ENCODE measurements at regions not wholly inside any gene's neighbourhood (a gene's known extent, or its start where the extent isn't known, plus 50 kb on each side); places are given as distances from the start of the nearest gene placed in this dataset.

DNA sequence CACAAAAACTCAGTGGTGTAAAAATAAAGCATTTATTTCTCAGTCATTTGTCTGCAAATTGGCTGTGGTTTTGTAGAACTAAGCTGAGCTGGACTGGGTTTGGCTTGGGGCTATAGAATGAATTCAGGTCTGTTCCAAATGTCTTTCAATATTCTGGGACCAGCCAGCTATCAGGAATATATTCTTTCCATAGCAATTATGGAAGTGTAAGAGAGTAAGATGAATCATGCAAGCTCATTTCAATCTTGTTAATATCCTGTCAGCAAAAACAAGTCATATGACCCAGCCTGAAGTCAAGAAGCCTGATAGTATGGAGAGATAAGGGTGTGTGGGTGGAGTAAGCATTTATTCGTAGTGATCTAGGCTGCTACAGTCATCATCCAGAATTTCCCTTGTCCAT lies 481.0 kb upstream of the CDH2 start:
- TF ChIP-seq POLR2A (IDR thresholded peaks at IDR 0.05) = no peak
- TF ChIP-seq, protein P1, sequence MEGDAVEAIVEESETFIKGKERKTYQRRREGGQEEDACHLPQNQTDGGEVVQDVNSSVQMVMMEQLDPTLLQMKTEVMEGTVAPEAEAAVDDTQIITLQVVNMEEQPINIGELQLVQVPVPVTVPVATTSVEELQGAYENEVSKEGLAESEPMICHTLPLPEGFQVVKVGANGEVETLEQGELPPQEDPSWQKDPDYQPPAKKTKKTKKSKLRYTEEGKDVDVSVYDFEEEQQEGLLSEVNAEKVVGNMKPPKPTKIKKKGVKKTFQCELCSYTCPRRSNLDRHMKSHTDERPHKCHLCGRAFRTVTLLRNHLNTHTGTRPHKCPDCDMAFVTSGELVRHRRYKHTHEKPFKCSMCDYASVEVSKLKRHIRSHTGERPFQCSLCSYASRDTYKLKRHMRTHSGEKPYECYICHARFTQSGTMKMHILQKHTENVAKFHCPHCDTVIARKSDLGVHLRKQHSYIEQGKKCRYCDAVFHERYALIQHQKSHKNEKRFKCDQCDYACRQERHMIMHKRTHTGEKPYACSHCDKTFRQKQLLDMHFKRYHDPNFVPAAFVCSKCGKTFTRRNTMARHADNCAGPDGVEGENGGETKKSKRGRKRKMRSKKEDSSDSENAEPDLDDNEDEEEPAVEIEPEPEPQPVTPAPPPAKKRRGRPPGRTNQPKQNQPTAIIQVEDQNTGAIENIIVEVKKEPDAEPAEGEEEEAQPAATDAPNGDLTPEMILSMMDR (IDR thresholded peaks at IDR 0.05) = no peak
- no peaks in the 10 kb centered on the region for H3K27me3 ChIP-seq
- DNase-seq (no peak), ATAC-seq (no peak)
- H3K27ac ChIP-seq = no peak overlapping the region
- no peak overlapping the region for H3K4me3 ChIP-seq
- no peaks in the 10 kb centered on the region for H3K9me3 ChIP-seq
- no peaks in the 10 kb centered on the region for H3K4me1 ChIP-seq
- intact Hi-C loops (cut with DNase I) = no loop called here
- 17 to 27% methylated on average over 1 of the region's 1 CpG for WGBS, 2 donors
- H3K36me3 ChIP-seq (replicated peaks in 1 of 2; ENCODE audit: insufficient read depth in 1 of 2, low read depth in 2 of 2) = no peaks in the 10 kb centered on the region

DNA sequence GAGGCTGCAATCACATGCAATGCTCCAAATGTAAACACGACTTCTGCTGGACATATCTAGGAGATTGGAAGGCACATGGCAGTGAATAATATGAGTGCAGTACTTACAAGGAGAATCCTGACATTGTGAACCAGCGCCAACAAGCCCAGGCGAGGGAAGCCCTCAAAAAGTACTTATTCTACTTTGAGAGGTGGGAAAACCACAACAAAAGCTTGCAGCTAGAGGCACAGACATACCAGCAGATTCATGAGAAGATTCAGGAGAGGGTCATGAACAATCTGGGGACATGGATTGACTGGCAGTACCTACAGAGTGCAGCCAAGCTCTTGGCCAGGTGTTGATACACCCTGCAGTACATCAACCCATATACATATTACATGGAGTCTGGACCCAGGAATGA lies 475.7 kb upstream of the CDH2 start:
- Histone ChIP-seq H3K9me3 (no peaks in the 10 kb centered on the region), H3K4me3 (no peak overlapping the region), H3K27ac (no peak overlapping the region), H3K36me3 (replicated peaks in 1 of 2; ENCODE audit: insufficient read depth in 1 of 2, low read depth in 2 of 2) (no peaks in the 10 kb centered on the region), H3K27me3 (no peaks in the 10 kb centered on the region), H3K4me1 (no peaks in the 10 kb centered on the region)
- TF ChIP-seq, protein P1 (IDR thresholded peaks at IDR 0.05) = no peak
- no peak for TF ChIP-seq POLR2A (IDR thresholded peaks at IDR 0.05)
- DNase-seq = no peak
- WGBS, 2 donors = 62 to 79% methylated on average over 3 of the region's 3 CpGs
- ATAC-seq = no peak
- intact Hi-C loops (cut with DNase I) = no loop called here

DNA sequence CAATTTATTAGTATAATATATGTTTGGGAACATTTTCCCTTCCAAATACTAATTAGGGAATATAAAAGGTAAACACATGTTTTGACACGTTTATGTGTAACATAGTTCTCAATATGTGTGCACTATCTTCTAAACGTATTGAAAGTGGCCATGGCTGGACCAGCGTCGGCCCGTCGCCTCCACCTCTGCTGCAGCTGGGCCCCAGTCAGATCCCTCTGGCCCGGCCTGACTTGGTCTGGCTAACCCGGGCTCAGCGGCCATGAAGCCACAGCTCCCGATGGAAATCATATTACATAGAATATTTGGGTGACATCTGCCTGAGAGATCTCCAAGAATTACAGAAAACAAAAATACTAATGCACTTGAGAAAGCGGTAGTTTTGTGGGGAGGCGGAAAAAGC lies 474.4 kb upstream of the CDH2 start:
- 62 to 78% methylated on average over 12 of the region's 12 CpGs for WGBS, 2 donors
- H3K36me3 ChIP-seq (replicated peaks in 1 of 2; ENCODE audit: insufficient read depth in 1 of 2, low read depth in 2 of 2) = no peaks in the 10 kb centered on the region
- ATAC-seq (no peak), DNase-seq (no peak)
- H3K4me1 ChIP-seq = no peaks in the 10 kb centered on the region
- H3K27ac ChIP-seq = no peak overlapping the region
- TF ChIP-seq, protein P1 (IDR thresholded peaks at IDR 0.05) = no peak
- no peak for TF ChIP-seq POLR2A (IDR thresholded peaks at IDR 0.05)
- intact Hi-C loops (cut with DNase I) = no loop called here
- H3K4me3 ChIP-seq = no peak overlapping the region
- H3K9me3 ChIP-seq = no peaks in the 10 kb centered on the region
- H3K27me3 ChIP-seq = no peaks in the 10 kb centered on the region

- Histone ChIP-seq H3K27ac (no peak overlapping the region), H3K36me3 (replicated peaks in 1 of 2; ENCODE audit: insufficient read depth in 1 of 2, low read depth in 2 of 2) (no peaks in the 10 kb centered on the region), H3K27me3 (no peaks in the 10 kb centered on the region), H3K4me1 (no peaks in the 10 kb centered on the region), H3K9me3 (no peaks in the 10 kb centered on the region), H3K4me3 (no peak overlapping the region)
- intact Hi-C loops (cut with DNase I) = no loop called here
- 24 to 45% methylated on average over 2 of the region's 2 CpGs for WGBS, 2 donors
- DNase-seq (no peak), ATAC-seq (no peak)
- no peak for TF ChIP-seq POLR2A (IDR thresholded peaks at IDR 0.05)
- TF ChIP-seq, protein P1 (IDR thresholded peaks at IDR 0.05) = no peak
These were observed 473.9 kb upstream of the CDH2 start for GRCh38 chr18:28650860-28651259.

DNA sequence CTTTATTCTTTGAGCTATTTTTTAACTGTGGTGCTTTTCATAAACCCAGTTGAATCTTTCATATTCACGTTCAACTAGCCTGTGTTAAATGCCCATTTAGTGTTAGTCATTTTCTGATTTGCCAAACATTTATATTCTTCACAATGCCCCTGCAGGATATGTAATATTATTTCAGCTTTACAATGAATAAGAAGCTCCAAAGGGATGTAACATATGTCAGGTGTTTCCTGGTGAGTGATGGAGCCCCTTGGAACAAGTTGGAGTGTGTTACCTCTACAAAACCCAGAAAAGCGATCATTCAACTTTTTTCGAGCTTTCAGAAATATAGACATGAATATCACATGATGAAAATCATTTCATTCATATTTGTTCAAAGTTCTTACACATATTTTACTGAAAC lies 471.0 kb upstream of the CDH2 start:
- H3K27me3 ChIP-seq = no peaks in the 10 kb centered on the region
- TF ChIP-seq, protein P1 (IDR thresholded peaks at IDR 0.05) = no peak
- no peak for TF ChIP-seq POLR2A (IDR thresholded peaks at IDR 0.05)
- no peaks in the 10 kb centered on the region for H3K36me3 ChIP-seq (replicated peaks in 1 of 2; ENCODE audit: insufficient read depth in 1 of 2, low read depth in 2 of 2)
- no peak for DNase-seq
- no peak overlapping the region for H3K4me3 ChIP-seq
- H3K4me1 ChIP-seq = no peaks in the 10 kb centered on the region
- no peak for ATAC-seq
- H3K9me3 ChIP-seq = no peaks in the 10 kb centered on the region
- no peak overlapping the region for H3K27ac ChIP-seq
- 58 to 62% methylated on average over 3 of the region's 3 CpGs for WGBS, 2 donors
- intact Hi-C loops (cut with DNase I) = no loop called here

Measured in body of pancreas (tissue), 4 donors.